ENCODE measurements at regions not wholly inside any gene's neighbourhood (a gene's known extent, or its start where the extent isn't known, plus 50 kb on each side); places are given as distances from the start of the nearest gene placed in this dataset.

- H2AK5ac ChIP-seq (ENCODE audit: low read depth, low read length) = no peak overlapping the region
- H2BK15ac ChIP-seq (ENCODE audit: low read length) = no peak overlapping the region
- H2BK12ac ChIP-seq (ENCODE audit: low read depth, low read length) = no peak overlapping the region
- no peak overlapping the region for H4K5ac ChIP-seq (ENCODE audit: insufficient read length, low read depth, low read length)
- H3K79me2 ChIP-seq (ENCODE audit: control insufficient read depth in 1 of 2, insufficient read depth in 2 of 2, low read length in 2 of 2) = no peaks in the 10 kb centered on the region
- H3K4me1 ChIP-seq (replicated peaks in 1 of 4; ENCODE audit: control insufficient read depth in 3 of 4, insufficient read depth in 4 of 4, low read length in 3 of 4) = no peaks in the 10 kb centered on the region
- H3K23me2 ChIP-seq (ENCODE audit: low read depth, low read length) = no peaks in the 10 kb centered on the region
- ChIA-PET CTCF (ENCODE audit: partially characterized antibody) (interaction anchor here (0.7 kb wide), 1 partner anchor 151 kb away, joined by 3 read pairs; no protein-coding TSS in a partner anchor), POLR2A (ENCODE audit: partially characterized antibody) (no interaction called here)
- peaks cover 45 to 70% of the 10 kb centered on the region in 2 experiments for H3K9me3 ChIP-seq (ENCODE audit: insufficient read depth in 2 of 2, low read depth in 1 of 2, low read length in 1 of 2)
- no peak overlapping the region for H2BK120ac ChIP-seq (replicated peaks; ENCODE audit: low read depth, low read length)
- H3K4me2 ChIP-seq (ENCODE audit: insufficient read depth in 1 of 2, low read depth in 2 of 2, low read length in 2 of 2) = no peak overlapping the region
- no peak overlapping the region for H4K8ac ChIP-seq (ENCODE audit: extremely low read depth, insufficient read depth, low read length)
- H3K4ac ChIP-seq (replicated peaks; ENCODE audit: insufficient read length, low read depth, low read length) = no peak overlapping the region
- no peak overlapping the region for H3K14ac ChIP-seq (ENCODE audit: insufficient read length)
- H3K56ac ChIP-seq (replicated peaks; ENCODE audit: insufficient read length, low read depth, low read length) = no peak overlapping the region
- no peaks in the 10 kb centered on the region for H3K36me3 ChIP-seq (ENCODE audit: control insufficient read depth in 2 of 4, insufficient read depth in 4 of 4, low read length in 3 of 4)
- no peak overlapping the region for H3K9ac ChIP-seq (replicated peaks in 1 of 4; ENCODE audit: extremely low read depth in 1 of 4, low read depth in 3 of 4, low read length in 3 of 4)
- 0 out of 7 replicates have a peak, but pooled peaks cover 0 to 2% (median 0%) of the 10 kb centered on the region in 4 experiments for H3K27me3 ChIP-seq (replicated peaks in 1 of 4; ENCODE audit: control insufficient read depth in 3 of 4, extremely low read depth in 1 of 4, insufficient read depth in 3 of 4, low read length in 3 of 4)
- FAIRE-seq (no peak), DNase-seq (ENCODE audit: low read depth in 1 of 2, low spot score in 2 of 2) (no peak)
- H3K18ac ChIP-seq (ENCODE audit: extremely low read depth, low read length) = no peak overlapping the region
- H4K20me1 ChIP-seq (replicated peaks in 1 of 2; ENCODE audit: control insufficient read depth in 1 of 2, insufficient read depth in 2 of 2, low read length in 2 of 2) = no peaks in the 10 kb centered on the region
- WGBS, 2 experiments (ENCODE audit: extremely low coverage in 1 of 2, insufficient coverage in 1 of 2, insufficient read length in 1 of 2, insufficient replicate concordance in 2 of 2, low coverage in 1 of 2, low lambda C conversion rate in 2 of 2, missing lambda C conversion rate in 1 of 2) = 74% methylated on average over 5 of the region's 5 CpGs; no CpG with 5 or more reads in 1 of the 2 experiments
- H2BK20ac ChIP-seq (ENCODE audit: low read length) = no peak overlapping the region
- H4K91ac ChIP-seq (replicated peaks; ENCODE audit: insufficient read length, low read length) = no peak overlapping the region
- H2AFZ ChIP-seq (ENCODE audit: low read length) = no peak overlapping the region
- H3K23ac ChIP-seq (ENCODE audit: insufficient read length) = no peak overlapping the region
- no peak overlapping the region for H3K27ac ChIP-seq (ENCODE audit: low read depth, low read length)
- no peaks in the 10 kb centered on the region for H3K79me1 ChIP-seq (ENCODE audit: low read depth, low read length)
- no peak overlapping the region for H3K4me3 ChIP-seq (ENCODE audit: extremely low read depth in 1 of 4, insufficient read depth in 2 of 4, low read depth in 3 of 4, low read length in 4 of 4)
- H2BK5ac ChIP-seq (ENCODE audit: low read depth, low read length) = no peak overlapping the region
- no peak for TF ChIP-seq TBP (IDR thresholded peaks at IDR 0.05; ENCODE audit: low read depth, low read length)
- no peak for TF ChIP-seq BACH1 (IDR thresholded peaks at IDR 0.05; ENCODE audit: low read length)
- no peak for TF ChIP-seq NANOG (IDR thresholded peaks at IDR 0.05; ENCODE audit: insufficient read depth, low read depth, low read length, poor library complexity, severe bottlenecking)
- no peak for TF ChIP-seq HDAC6 (IDR thresholded peaks at IDR 0.05; ENCODE audit: low read depth, low read length)
- no peak for TF ChIP-seq CBX5 (IDR thresholded peaks at IDR 0.05; ENCODE audit: low read depth, low read length)
- no peak for TF ChIP-seq EP300 (IDR thresholded peaks at IDR 0.05; ENCODE audit: borderline replicate concordance in 1 of 2, low read depth in 2 of 2, low read length in 2 of 2)
- TF ChIP-seq, protein P1, sequence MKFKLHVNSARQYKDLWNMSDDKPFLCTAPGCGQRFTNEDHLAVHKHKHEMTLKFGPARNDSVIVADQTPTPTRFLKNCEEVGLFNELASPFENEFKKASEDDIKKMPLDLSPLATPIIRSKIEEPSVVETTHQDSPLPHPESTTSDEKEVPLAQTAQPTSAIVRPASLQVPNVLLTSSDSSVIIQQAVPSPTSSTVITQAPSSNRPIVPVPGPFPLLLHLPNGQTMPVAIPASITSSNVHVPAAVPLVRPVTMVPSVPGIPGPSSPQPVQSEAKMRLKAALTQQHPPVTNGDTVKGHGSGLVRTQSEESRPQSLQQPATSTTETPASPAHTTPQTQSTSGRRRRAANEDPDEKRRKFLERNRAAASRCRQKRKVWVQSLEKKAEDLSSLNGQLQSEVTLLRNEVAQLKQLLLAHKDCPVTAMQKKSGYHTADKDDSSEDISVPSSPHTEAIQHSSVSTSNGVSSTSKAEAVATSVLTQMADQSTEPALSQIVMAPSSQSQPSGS (IDR thresholded peaks at IDR 0.05; ENCODE audit: low read length) = no peak
- no peak for TF ChIP-seq ASH2L (IDR thresholded peaks at IDR 0.05; ENCODE audit: low read length)
- TF ChIP-seq, protein P2, sequence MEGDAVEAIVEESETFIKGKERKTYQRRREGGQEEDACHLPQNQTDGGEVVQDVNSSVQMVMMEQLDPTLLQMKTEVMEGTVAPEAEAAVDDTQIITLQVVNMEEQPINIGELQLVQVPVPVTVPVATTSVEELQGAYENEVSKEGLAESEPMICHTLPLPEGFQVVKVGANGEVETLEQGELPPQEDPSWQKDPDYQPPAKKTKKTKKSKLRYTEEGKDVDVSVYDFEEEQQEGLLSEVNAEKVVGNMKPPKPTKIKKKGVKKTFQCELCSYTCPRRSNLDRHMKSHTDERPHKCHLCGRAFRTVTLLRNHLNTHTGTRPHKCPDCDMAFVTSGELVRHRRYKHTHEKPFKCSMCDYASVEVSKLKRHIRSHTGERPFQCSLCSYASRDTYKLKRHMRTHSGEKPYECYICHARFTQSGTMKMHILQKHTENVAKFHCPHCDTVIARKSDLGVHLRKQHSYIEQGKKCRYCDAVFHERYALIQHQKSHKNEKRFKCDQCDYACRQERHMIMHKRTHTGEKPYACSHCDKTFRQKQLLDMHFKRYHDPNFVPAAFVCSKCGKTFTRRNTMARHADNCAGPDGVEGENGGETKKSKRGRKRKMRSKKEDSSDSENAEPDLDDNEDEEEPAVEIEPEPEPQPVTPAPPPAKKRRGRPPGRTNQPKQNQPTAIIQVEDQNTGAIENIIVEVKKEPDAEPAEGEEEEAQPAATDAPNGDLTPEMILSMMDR (IDR thresholded peaks at IDR 0.05; ENCODE audit: control extremely low read depth in 1 of 3, insufficient read depth in 1 of 3, low read depth in 1 of 3, low read length in 3 of 3) = no peak
- no peak for TF ChIP-seq MAFK (IDR thresholded peaks at IDR 0.05; ENCODE audit: low read depth, low read length)
Measured at GRCh38 chr20:60292001-60292520, 333.8 kb downstream of the CDH26 start.

Data from H1 (cell line).